ENCODE measurements at regions not wholly inside any gene's neighbourhood (a gene's known extent, or its start where the extent isn't known, plus 50 kb on each side); places are given as distances from the start of the nearest gene placed in this dataset.

DNA sequence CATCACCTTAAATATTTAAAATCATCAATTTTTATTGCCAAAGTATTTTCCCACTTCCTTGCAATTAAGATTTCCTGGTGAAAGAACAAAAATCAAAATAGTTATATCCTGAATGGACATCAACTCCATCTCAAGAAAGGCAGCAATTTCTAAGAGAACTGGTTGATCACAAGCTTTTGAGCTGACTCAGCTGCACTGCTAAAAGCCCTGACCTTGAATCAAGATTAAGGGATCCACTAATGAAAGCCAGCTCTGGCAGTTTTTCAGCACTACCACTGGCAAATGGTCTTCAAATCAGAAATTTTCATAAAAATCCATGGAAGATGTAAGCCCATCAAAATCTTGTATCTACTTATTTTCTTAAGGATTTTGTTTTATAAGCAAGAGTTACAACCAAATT, 123.4 kb downstream of the SLC6A15 start:
- CTCF ChIA-PET, result no interaction called here
- H3K36me3 ChIP-seq (ENCODE audit: control insufficient read depth in 2 of 3, insufficient read depth in 3 of 3, low read length in 3 of 3), result no peaks in the 10 kb centered on the region
- Mint-ChIP-seq H3K9me3 (peaks cover 0 to 2% (median 0%) of the 10 kb centered on the region in 11 donors), H3K27me3 (no peaks in the 10 kb centered on the region), H3K4me1 (no peaks in the 10 kb centered on the region), H3K36me3 (no peaks in the 10 kb centered on the region), H3K4me3 (no peak overlapping the region), H3K27ac (no peak overlapping the region)
- intact Hi-C loops (cut with micrococcal nuclease), result no loop called here
- DNase-seq, result no peak
- no peak overlapping the region for H3K4me3 ChIP-seq (ENCODE audit: low read length)
- no peak overlapping the region for H3K27ac ChIP-seq (ENCODE audit: low read depth, low read length)
- H3K4me1 ChIP-seq (ENCODE audit: control insufficient read depth in 2 of 2, insufficient read depth in 2 of 2, low read length in 2 of 2), result no peaks in the 10 kb centered on the region
- no peaks in the 10 kb centered on the region for H3K9me3 ChIP-seq (ENCODE audit: control insufficient read depth in 2 of 3, low read length in 3 of 3)
- H3K27me3 ChIP-seq (ENCODE audit: control insufficient read depth in 2 of 2, insufficient read depth in 2 of 2, low read length in 2 of 2), result no peaks in the 10 kb centered on the region
- ATAC-seq, result no peak
- POLR2A ChIA-PET, result no interaction called here

DNA sequence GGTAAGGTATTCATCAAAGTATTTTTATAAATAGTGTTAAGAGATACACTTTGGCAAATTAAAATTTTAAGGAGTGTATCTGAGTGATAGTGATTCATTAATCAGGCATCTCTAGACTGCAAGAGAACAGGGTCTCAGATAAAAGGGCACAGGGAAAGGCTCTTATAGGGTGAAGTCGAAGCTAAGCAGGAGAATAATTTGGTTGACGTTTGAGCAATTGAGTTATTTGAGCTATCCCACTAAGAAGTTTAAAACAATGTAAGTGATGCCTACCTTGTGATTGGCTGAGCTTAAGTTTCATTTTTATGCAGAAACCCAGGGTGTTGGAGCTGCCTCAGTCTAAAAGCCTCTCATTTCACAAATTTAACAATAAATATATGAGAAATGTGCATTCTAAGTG, 125.3 kb downstream of the SLC6A15 start:
- CTCF ChIA-PET, result no interaction called here
- Histone ChIP-seq H3K4me3 (ENCODE audit: low read length) (no peak overlapping the region), H3K27me3 (ENCODE audit: control insufficient read depth in 2 of 2, insufficient read depth in 2 of 2, low read length in 2 of 2) (no peaks in the 10 kb centered on the region), H3K36me3 (ENCODE audit: control insufficient read depth in 2 of 3, insufficient read depth in 3 of 3, low read length in 3 of 3) (no peaks in the 10 kb centered on the region), H3K9me3 (ENCODE audit: control insufficient read depth in 2 of 3, low read length in 3 of 3) (no peaks in the 10 kb centered on the region), H3K4me1 (ENCODE audit: control insufficient read depth in 2 of 2, insufficient read depth in 2 of 2, low read length in 2 of 2) (no peaks in the 10 kb centered on the region), H3K27ac (ENCODE audit: low read depth, low read length) (no peak overlapping the region)
- ATAC-seq, result no peak
- Mint-ChIP-seq H3K4me3 (no peak overlapping the region), H3K27me3 (no peaks in the 10 kb centered on the region), H3K27ac (no peak overlapping the region), H3K36me3 (no peaks in the 10 kb centered on the region), H3K4me1 (no peaks in the 10 kb centered on the region), H3K9me3 (peaks cover 0 to 2% (median 0%) of the 10 kb centered on the region in 11 donors)
- POLR2A ChIA-PET, result no interaction called here
- DNase-seq, result no peak
- intact Hi-C loops (cut with micrococcal nuclease), result no loop called here

DNA sequence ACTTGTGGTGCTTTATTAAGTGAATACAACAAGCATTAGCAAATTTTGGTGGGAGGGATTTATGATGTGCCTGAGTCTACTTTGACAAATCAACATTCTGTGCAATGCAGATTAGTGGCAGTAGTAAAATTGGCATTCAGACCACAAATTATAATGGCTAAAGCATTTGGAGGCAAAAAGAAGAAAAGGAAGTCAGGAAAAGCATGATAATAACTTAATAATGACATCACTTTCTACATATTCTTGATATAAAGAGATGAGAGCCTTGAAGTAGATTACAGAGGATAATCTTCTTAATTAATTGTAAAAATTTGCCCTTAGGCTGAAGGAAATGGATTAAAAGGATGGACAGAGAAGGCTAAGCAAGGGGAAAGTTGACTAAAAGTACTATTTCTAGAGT, 126.0 kb downstream of the SLC6A15 start:
- Histone ChIP-seq H3K27me3 (ENCODE audit: control insufficient read depth in 2 of 2, insufficient read depth in 2 of 2, low read length in 2 of 2) (no peaks in the 10 kb centered on the region), H3K27ac (ENCODE audit: low read depth, low read length) (no peak overlapping the region), H3K9me3 (ENCODE audit: control insufficient read depth in 2 of 3, low read length in 3 of 3) (no peaks in the 10 kb centered on the region), H3K4me3 (ENCODE audit: low read length) (no peak overlapping the region), H3K36me3 (ENCODE audit: control insufficient read depth in 2 of 3, insufficient read depth in 3 of 3, low read length in 3 of 3) (no peaks in the 10 kb centered on the region), H3K4me1 (ENCODE audit: control insufficient read depth in 2 of 2, insufficient read depth in 2 of 2, low read length in 2 of 2) (no peaks in the 10 kb centered on the region)
- Mint-ChIP-seq H3K4me1 (no peaks in the 10 kb centered on the region), H3K27me3 (no peaks in the 10 kb centered on the region), H3K9me3 (peaks cover 0 to 2% (median 0%) of the 10 kb centered on the region in 11 donors), H3K4me3 (no peak overlapping the region), H3K36me3 (no peaks in the 10 kb centered on the region), H3K27ac (no peak overlapping the region)
- intact Hi-C loops (cut with micrococcal nuclease), result no loop called here
- no peak for DNase-seq
- ATAC-seq, result no peak
- CTCF ChIA-PET, result no interaction called here
- POLR2A ChIA-PET, result no interaction called here

DNA sequence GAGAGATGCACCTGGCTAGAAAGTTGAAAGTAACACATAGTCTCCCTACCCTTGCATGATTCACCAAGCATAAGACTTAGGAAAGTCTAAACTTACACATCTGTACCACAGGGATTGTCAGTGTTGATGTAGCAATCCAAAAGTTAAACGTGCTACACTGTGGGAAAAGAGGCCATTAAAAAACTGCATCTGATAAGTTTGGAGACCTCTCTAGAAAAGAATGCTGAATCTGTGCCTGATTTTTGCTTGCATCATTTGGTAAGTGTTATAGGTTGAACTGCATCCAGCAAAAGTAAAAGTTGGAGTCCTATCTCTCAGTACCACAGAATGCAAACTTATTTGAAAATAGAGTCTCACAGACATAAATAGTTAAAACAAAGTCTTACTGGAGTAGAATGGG, 126.6 kb downstream of the SLC6A15 start:
- no peak overlapping the region for H3K27ac ChIP-seq (ENCODE audit: low read depth, low read length)
- ATAC-seq (no peak), DNase-seq (no peak)
- Mint-ChIP-seq H3K9me3 (peaks cover 0 to 1% (median 0%) of the 10 kb centered on the region in 11 donors), H3K4me3 (no peak overlapping the region), H3K27me3 (no peaks in the 10 kb centered on the region), H3K36me3 (no peaks in the 10 kb centered on the region), H3K4me1 (no peaks in the 10 kb centered on the region), H3K27ac (no peak overlapping the region)
- POLR2A ChIA-PET, result no interaction called here
- H3K9me3 ChIP-seq (ENCODE audit: control insufficient read depth in 2 of 3, low read length in 3 of 3), result no peaks in the 10 kb centered on the region
- CTCF ChIA-PET, result interaction anchor here (0.6 kb wide), 1 partner anchor 26 kb away, joined by 4 read pairs; no protein-coding TSS in a partner anchor
- H3K36me3 ChIP-seq (ENCODE audit: control insufficient read depth in 2 of 3, insufficient read depth in 3 of 3, low read length in 3 of 3), result no peaks in the 10 kb centered on the region
- no peaks in the 10 kb centered on the region for H3K4me1 ChIP-seq (ENCODE audit: control insufficient read depth in 2 of 2, insufficient read depth in 2 of 2, low read length in 2 of 2)
- intact Hi-C loops (cut with micrococcal nuclease), result no loop called here
- no peak overlapping the region for H3K4me3 ChIP-seq (ENCODE audit: low read length)
- no peaks in the 10 kb centered on the region for H3K27me3 ChIP-seq (ENCODE audit: control insufficient read depth in 2 of 2, insufficient read depth in 2 of 2, low read length in 2 of 2)

DNA sequence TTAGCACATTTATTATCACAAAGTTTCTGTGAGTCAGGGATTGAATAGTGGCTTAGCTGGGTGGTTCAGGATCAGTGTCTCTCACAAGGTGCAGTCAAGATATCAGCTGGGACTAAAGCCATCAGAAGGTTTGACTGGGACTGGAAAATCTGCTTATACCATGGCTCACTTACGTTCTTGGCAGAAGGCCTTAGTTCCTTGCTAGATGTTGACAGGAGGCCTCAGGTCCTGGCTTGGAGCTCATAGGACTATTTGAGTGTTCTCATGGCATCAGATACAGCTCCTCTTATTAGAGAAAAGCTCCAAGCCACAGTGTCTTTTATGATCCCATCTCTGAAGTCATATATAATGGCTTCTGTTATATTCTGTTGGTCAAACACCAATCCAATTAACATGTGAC, 127.3 kb downstream of the SLC6A15 start:
- no peaks in the 10 kb centered on the region for H3K4me1 Mint-ChIP-seq
- intact Hi-C loops (cut with micrococcal nuclease), result no loop called here
- H3K27me3 Mint-ChIP-seq, result no peaks in the 10 kb centered on the region

DNA sequence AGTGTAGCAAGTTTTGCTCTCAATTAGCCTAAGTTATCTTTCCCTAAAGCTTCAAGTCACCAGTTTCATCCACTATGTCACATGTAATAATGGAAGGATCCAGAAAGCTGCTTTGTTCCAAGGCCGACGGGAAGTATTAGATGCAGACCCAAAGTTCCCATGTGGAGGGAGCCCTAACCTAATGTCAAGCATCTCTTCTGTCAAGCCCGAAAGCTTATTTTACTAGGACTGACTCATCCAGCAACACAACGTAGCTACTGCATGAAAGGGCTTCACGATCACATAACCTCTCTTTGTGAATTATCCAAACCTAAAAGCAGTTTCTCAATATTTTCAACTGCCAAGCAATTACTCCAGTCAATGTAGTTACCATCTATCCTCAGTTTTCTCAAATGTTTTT, 133.4 kb downstream of the SLC6A15 start:
- Histone ChIP-seq H3K9me3 (ENCODE audit: control insufficient read depth in 2 of 3, low read length in 3 of 3) (no peaks in the 10 kb centered on the region), H3K4me1 (ENCODE audit: control insufficient read depth in 2 of 2, insufficient read depth in 2 of 2, low read length in 2 of 2) (no peaks in the 10 kb centered on the region), H3K27me3 (ENCODE audit: control insufficient read depth in 2 of 2, insufficient read depth in 2 of 2, low read length in 2 of 2) (no peaks in the 10 kb centered on the region), H3K27ac (ENCODE audit: low read depth, low read length) (no peak overlapping the region), H3K4me3 (ENCODE audit: low read length) (no peak overlapping the region), H3K36me3 (ENCODE audit: control insufficient read depth in 2 of 3, insufficient read depth in 3 of 3, low read length in 3 of 3) (no peaks in the 10 kb centered on the region)
- Mint-ChIP-seq H3K4me1 (no peaks in the 10 kb centered on the region), H3K36me3 (no peaks in the 10 kb centered on the region), H3K4me3 (no peak overlapping the region), H3K27me3 (no peaks in the 10 kb centered on the region), H3K9me3 (peaks cover 0 to 3% (median 0%) of the 10 kb centered on the region in 11 donors), H3K27ac (no peak overlapping the region)
- ChIA-PET CTCF (no interaction called here), POLR2A (no interaction called here)
- intact Hi-C loops (cut with micrococcal nuclease), result no loop called here
- ATAC-seq, result no peak
- DNase-seq, result no peak

More for the DNA sequence above, 127.3 kb downstream of the SLC6A15 start:
- H3K4me1 ChIP-seq (ENCODE audit: control insufficient read depth in 2 of 2, insufficient read depth in 2 of 2, low read length in 2 of 2), result no peaks in the 10 kb centered on the region
- no peak overlapping the region for H3K4me3 ChIP-seq (ENCODE audit: low read length)
- no peak overlapping the region for H3K4me3 Mint-ChIP-seq
- no peak overlapping the region for H3K27ac ChIP-seq (ENCODE audit: low read depth, low read length)
- DNase-seq (no peak), ATAC-seq (no peak)
- POLR2A ChIA-PET, result no interaction called here
- H3K27ac Mint-ChIP-seq, result no peak overlapping the region
- CTCF ChIA-PET, result interaction anchor here (0.6 kb wide), 1 partner anchor 27 kb away, joined by 4 read pairs; no protein-coding TSS in a partner anchor
- peaks cover 0 to 2% (median 0%) of the 10 kb centered on the region in 11 donors for H3K9me3 Mint-ChIP-seq
- H3K36me3 Mint-ChIP-seq, result no peaks in the 10 kb centered on the region
- H3K36me3 ChIP-seq (ENCODE audit: control insufficient read depth in 2 of 3, insufficient read depth in 3 of 3, low read length in 3 of 3), result no peaks in the 10 kb centered on the region
- H3K27me3 ChIP-seq (ENCODE audit: control insufficient read depth in 2 of 2, insufficient read depth in 2 of 2, low read length in 2 of 2), result no peaks in the 10 kb centered on the region
- H3K9me3 ChIP-seq (ENCODE audit: control insufficient read depth in 2 of 3, low read length in 3 of 3), result no peaks in the 10 kb centered on the region

DNA sequence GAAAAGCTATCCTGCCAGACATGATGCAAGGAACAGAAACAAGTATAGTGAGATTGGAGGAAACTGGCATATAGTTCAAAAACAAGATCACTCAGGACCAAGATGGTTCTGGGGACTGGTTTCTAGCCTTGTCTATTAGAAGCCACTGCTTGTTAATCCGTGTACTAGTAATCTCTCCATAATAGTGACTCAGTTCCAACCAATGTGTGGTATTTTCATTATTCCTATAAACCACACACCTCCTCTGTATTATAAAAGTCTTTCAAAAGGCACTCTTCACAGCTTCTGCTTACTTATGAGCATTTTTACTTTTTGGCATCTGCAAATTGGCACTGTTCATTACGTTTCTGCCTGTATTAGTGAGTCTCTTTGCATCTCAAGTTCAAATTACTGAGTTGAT, 140.3 kb downstream of the SLC6A15 start:
- no peak for DNase-seq
- Histone ChIP-seq H3K4me1 (ENCODE audit: control insufficient read depth in 2 of 2, insufficient read depth in 2 of 2, low read length in 2 of 2) (no peaks in the 10 kb centered on the region), H3K9me3 (ENCODE audit: control insufficient read depth in 2 of 3, low read length in 3 of 3) (no peaks in the 10 kb centered on the region), H3K27me3 (ENCODE audit: control insufficient read depth in 2 of 2, insufficient read depth in 2 of 2, low read length in 2 of 2) (no peaks in the 10 kb centered on the region), H3K36me3 (ENCODE audit: control insufficient read depth in 2 of 3, insufficient read depth in 3 of 3, low read length in 3 of 3) (no peaks in the 10 kb centered on the region), H3K27ac (ENCODE audit: low read depth, low read length) (no peak overlapping the region), H3K4me3 (ENCODE audit: low read length) (no peak overlapping the region)
- intact Hi-C loops (cut with micrococcal nuclease), result no loop called here
- H3K4me1 Mint-ChIP-seq, result no peaks in the 10 kb centered on the region
- POLR2A ChIA-PET, result no interaction called here
- H3K9me3 Mint-ChIP-seq, result peaks cover 0 to 8% (median 0%) of the 10 kb centered on the region in 11 donors
- no peak overlapping the region for H3K27ac Mint-ChIP-seq
- CTCF ChIA-PET, result no interaction called here
- H3K27me3 Mint-ChIP-seq, result no peaks in the 10 kb centered on the region
- H3K36me3 Mint-ChIP-seq, result no peaks in the 10 kb centered on the region
- H3K4me3 Mint-ChIP-seq, result no peak overlapping the region
- no peak for ATAC-seq
